ENCODE measurements at regions not wholly inside any gene's neighbourhood (a gene's known extent, or its start where the extent isn't known, plus 50 kb on each side); places are given as distances from the start of the nearest gene placed in this dataset.

DNA sequence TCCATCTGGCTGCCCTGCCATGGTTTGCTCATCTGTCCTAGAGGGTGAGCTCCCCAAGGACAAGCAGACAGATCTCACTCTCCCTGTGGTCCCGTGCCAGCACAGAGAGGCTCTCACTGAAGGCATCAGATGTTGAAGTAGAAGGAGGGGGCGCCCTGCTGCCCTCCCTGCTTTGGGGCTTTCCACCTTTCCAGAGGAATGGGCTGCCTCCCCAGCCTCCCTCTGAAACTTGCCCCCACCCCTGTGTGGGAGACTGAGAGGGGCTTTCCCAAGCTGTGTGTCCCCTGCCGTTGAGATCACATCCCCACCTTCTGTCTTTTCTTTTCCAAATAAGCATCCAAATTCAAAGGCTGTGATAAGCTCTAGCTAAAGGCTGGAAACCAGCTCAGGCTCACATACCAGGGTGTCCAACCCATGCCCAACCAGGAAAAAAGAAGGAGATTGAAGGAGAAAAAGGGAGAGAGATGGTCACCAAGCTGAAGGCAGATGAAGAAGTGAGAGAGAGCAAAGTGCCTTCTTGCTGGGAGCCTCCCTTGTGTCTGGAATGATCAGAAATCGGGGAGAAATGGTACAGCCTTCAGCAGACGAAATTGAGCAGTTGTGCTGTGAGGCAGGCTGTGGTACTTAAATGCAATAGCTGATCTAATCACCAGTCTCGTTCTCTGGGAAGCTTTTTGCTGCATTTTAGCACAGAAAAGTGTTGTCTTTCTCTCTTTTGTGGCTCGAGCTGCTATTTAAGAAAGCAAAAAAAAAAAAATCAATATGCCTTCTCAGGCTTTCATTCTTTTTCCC, 145.9 kb upstream of the LHX1 start:
- no peaks in the 10 kb centered on the region for H3K79me2 ChIP-seq (ENCODE audit: control insufficient read depth, insufficient read depth, low read length, unreplicated experiment)
- H3K36me3 ChIP-seq (ENCODE audit: insufficient read depth, low read length), result no peaks in the 10 kb centered on the region
- H2AFZ ChIP-seq (ENCODE audit: low read length, unreplicated experiment), result no peak overlapping the region
- no peak overlapping the region for H3K27ac ChIP-seq (ENCODE audit: low read depth, low read length)
- H3K27me3 ChIP-seq (ENCODE audit: insufficient read depth, low read length), result peaks cover 80% of the 10 kb centered on the region
- no peak overlapping the region for H3K4me3 ChIP-seq (ENCODE audit: low read depth, low read length)
- no peaks in the 10 kb centered on the region for H3K4me1 ChIP-seq (ENCODE audit: control insufficient read depth, insufficient read depth, low read length, unreplicated experiment)

- Histone ChIP-seq H3K27ac (ENCODE audit: low read depth, low read length) (no peak overlapping the region), H2AFZ (ENCODE audit: low read length, unreplicated experiment) (no peak overlapping the region), H3K4me3 (ENCODE audit: low read depth, low read length) (no peak overlapping the region), H3K36me3 (ENCODE audit: insufficient read depth, low read length) (no peaks in the 10 kb centered on the region), H3K79me2 (ENCODE audit: control insufficient read depth, insufficient read depth, low read length, unreplicated experiment) (no peaks in the 10 kb centered on the region), H3K4me1 (ENCODE audit: control insufficient read depth, insufficient read depth, low read length, unreplicated experiment) (no peaks in the 10 kb centered on the region), H3K27me3 (ENCODE audit: insufficient read depth, low read length) (peaks cover 79% of the 10 kb centered on the region)
These were observed 145.3 kb upstream of the LHX1 start for GRCh38 chr17:36791942-36792475.

DNA sequence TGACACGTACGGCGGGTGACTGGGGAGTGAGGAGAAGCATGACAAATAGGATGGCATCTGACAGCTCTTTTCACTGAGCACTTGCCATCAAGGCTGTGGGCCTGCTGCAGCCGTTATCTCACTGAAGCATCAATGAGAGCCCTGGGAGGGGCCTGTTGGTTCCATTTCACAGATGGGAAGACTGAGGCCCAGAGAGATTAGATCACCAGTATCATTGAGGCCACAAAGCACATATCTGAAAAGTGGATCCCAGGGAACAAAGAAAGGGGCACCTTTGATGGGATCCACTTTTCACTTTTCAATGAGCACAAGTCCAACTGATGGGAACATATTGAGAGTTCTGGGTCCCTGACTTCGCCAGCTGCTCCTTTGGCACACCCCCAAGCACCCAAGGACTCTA, 144.4 kb upstream of the LHX1 start:
- H3K27me3 ChIP-seq (ENCODE audit: insufficient read depth, low read length), result peaks cover 77% of the 10 kb centered on the region
- no peak overlapping the region for H3K27ac ChIP-seq (ENCODE audit: low read depth, low read length)
- no peak overlapping the region for H2AFZ ChIP-seq (ENCODE audit: low read length, unreplicated experiment)

DNA sequence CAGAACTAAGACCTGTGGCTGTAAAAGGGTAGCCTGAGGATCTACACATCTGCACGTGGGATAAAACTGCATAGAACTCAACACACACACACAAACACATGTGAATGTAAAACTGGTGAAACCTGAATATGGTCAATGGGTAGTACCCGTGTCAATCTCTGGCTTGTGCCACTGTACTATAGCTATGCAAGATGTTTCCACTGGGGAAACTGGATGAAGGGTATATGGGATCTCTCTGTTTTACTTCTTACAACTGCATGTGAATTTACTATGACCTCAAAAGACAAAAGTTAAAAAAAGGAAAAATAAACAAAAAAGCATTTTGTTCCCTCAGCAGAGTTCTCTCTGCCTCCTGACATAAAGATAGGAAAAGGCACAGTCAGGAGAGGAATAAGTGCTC, 143.3 kb upstream of the LHX1 start:
- Histone ChIP-seq H3K27ac (ENCODE audit: low read depth, low read length) (no peak overlapping the region), H2AFZ (ENCODE audit: low read length, unreplicated experiment) (no peak overlapping the region), H3K4me3 (ENCODE audit: low read depth, low read length) (no peak overlapping the region), H3K36me3 (ENCODE audit: insufficient read depth, low read length) (no peaks in the 10 kb centered on the region), H3K27me3 (ENCODE audit: insufficient read depth, low read length) (peaks cover 76% of the 10 kb centered on the region), H3K79me2 (ENCODE audit: control insufficient read depth, insufficient read depth, low read length, unreplicated experiment) (no peaks in the 10 kb centered on the region), H3K4me1 (ENCODE audit: control insufficient read depth, insufficient read depth, low read length, unreplicated experiment) (no peaks in the 10 kb centered on the region)

More for the DNA sequence above, 144.4 kb upstream of the LHX1 start:
- Histone ChIP-seq H3K4me1 (ENCODE audit: control insufficient read depth, insufficient read depth, low read length, unreplicated experiment) (no peaks in the 10 kb centered on the region), H3K4me3 (ENCODE audit: low read depth, low read length) (no peak overlapping the region), H3K36me3 (ENCODE audit: insufficient read depth, low read length) (no peaks in the 10 kb centered on the region), H3K79me2 (ENCODE audit: control insufficient read depth, insufficient read depth, low read length, unreplicated experiment) (no peaks in the 10 kb centered on the region)

GRCh38 chr17:36807496-36808179, 129.6 kb upstream of the LHX1 start:
- H2AFZ ChIP-seq (ENCODE audit: low read length, unreplicated experiment), result no peak overlapping the region

DNA sequence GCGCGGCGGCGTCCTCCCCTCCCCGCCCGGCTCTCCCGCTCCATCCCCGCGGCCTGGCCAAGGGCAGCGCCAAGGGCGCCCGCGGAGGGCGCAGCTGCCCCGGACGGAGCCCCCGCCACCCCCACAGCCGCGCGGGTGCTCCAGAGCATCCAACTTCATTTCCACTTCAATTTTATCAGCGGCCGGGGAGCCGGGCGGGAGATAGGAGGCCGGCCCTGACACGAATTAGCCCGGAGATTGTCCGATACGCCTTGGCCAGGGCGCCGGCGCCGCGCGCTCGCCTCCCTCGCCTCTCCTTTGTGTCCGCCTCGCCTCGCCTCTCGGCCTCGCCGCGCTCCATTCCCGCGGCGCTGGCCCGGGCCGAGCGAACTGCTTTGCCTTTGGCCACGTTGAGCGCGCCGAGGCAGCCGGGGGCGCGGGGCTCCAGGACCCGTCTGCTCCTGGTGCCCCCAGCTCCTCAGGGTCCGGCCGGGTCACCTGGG, 129.1 kb upstream of the LHX1 start:
- H3K79me2 ChIP-seq (ENCODE audit: control insufficient read depth, insufficient read depth, low read length, unreplicated experiment), result no peaks in the 10 kb centered on the region
- peaks cover 92% of the 10 kb centered on the region for H3K27me3 ChIP-seq (ENCODE audit: insufficient read depth, low read length)
- H2AFZ ChIP-seq (ENCODE audit: low read length, unreplicated experiment), result no peak overlapping the region
- H3K4me1 ChIP-seq (ENCODE audit: control insufficient read depth, insufficient read depth, low read length, unreplicated experiment), result peaks cover 3% of the 10 kb centered on the region
- no peaks in the 10 kb centered on the region for H3K36me3 ChIP-seq (ENCODE audit: insufficient read depth, low read length)
- no peak overlapping the region for H3K27ac ChIP-seq (ENCODE audit: low read depth, low read length)
- peak overlapping the region; percentile 67 for H3K4me3 ChIP-seq (ENCODE audit: low read depth, low read length)

More at GRCh38 chr17:36807496-36808179, 129.6 kb upstream of the LHX1 start:
- Histone ChIP-seq H3K36me3 (ENCODE audit: insufficient read depth, low read length) (no peaks in the 10 kb centered on the region), H3K4me3 (ENCODE audit: low read depth, low read length) (peak overlapping the region; percentile 67; the same call in 1 of the 2 replicates), H3K4me1 (ENCODE audit: control insufficient read depth, insufficient read depth, low read length, unreplicated experiment) (peaks cover 3% of the 10 kb centered on the region), H3K27ac (ENCODE audit: low read depth, low read length) (no peak overlapping the region), H3K79me2 (ENCODE audit: control insufficient read depth, insufficient read depth, low read length, unreplicated experiment) (no peaks in the 10 kb centered on the region), H3K27me3 (ENCODE audit: insufficient read depth, low read length) (peaks cover 86% of the 10 kb centered on the region)

DNA sequence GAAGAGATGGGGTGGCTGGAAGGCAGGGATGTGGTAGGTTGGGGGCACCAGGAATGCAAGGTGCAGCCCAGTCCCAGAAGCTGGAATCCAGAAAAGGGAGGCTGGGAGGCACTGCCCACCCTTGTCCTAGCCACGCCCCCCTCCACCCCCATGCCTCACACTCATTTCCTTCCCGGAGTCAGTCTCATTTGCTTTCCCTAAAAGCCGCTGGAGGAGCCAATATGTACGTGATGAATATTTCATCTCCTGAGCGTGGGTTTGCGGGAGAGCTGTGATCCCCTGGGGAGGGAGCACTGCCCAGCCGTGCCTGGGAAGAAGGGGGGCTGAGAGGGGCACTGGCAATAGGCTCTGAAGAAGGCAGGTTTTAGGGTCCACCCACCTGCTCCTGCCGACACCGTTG, 124.5 kb upstream of the LHX1 start:
- H3K27me3 ChIP-seq (ENCODE audit: insufficient read depth, low read length), result peaks cover 89% of the 10 kb centered on the region

DNA sequence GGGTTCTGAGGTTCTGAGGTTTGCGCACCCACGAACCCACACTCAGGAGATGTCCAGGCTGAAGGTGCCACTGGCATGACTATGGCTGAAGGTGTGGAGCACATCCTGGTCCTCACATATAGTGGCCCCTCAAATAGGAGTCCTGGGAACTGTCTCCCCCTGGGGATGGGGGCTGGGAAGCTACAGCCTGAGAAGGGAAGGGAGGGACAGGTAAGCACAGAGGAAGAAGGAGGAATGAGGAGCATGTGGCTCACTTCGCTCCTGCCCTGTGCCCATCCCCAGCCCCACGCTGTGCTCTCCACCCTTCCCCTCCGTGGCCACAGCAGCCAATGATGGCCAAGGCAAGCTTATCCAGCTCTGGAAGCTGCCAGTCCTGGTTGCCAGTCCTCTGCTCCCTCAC, 123.9 kb upstream of the LHX1 start:
- Histone ChIP-seq H3K4me1 (ENCODE audit: control insufficient read depth, insufficient read depth, low read length, unreplicated experiment) (peaks cover 3% of the 10 kb centered on the region), H3K27ac (ENCODE audit: low read depth, low read length) (no peak overlapping the region), H3K27me3 (ENCODE audit: insufficient read depth, low read length) (peaks cover 89% of the 10 kb centered on the region), H3K36me3 (ENCODE audit: insufficient read depth, low read length) (no peaks in the 10 kb centered on the region), H2AFZ (ENCODE audit: low read length, unreplicated experiment) (no peak overlapping the region), H3K4me3 (ENCODE audit: low read depth, low read length) (no peak overlapping the region), H3K79me2 (ENCODE audit: control insufficient read depth, insufficient read depth, low read length, unreplicated experiment) (no peaks in the 10 kb centered on the region)

More for the DNA sequence above, 124.5 kb upstream of the LHX1 start:
- no peaks in the 10 kb centered on the region for H3K79me2 ChIP-seq (ENCODE audit: control insufficient read depth, insufficient read depth, low read length, unreplicated experiment)
- no peak overlapping the region for H3K4me3 ChIP-seq (ENCODE audit: low read depth, low read length)
- H3K4me1 ChIP-seq (ENCODE audit: control insufficient read depth, insufficient read depth, low read length, unreplicated experiment), result peaks cover 3% of the 10 kb centered on the region
- H2AFZ ChIP-seq (ENCODE audit: low read length, unreplicated experiment), result no peak overlapping the region
- H3K27ac ChIP-seq (ENCODE audit: low read depth, low read length), result no peak overlapping the region
- H3K36me3 ChIP-seq (ENCODE audit: insufficient read depth, low read length), result no peaks in the 10 kb centered on the region

DNA sequence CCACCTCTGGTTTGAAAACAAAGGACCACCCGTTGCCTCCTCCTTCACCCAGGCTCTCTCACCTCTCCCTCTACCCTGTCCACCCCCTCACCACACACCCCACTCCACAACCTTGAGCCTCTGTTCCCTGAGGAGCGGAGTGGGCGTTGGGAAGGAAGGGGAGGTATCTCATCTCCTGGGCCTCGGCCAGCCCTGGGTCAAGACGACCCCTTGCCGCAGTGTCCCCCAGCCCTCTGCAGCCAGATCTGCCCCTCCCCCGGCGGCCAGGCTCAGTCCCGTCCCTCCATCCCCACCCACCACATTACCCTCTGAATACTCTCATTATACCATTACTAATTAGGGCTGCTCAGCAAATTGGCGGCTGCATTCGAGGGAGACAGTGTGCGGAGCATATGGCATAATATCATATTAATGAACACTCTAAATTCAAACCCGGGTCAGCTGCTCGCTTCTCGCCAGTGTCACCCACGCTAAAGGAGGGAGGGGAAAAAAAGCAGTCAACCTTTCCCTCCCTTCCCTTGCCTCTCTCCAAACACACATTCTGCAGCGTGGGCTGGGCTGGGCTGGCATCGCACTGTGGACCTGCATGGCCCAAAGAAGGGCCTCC, 123.2 kb upstream of the LHX1 start:
- H3K27me3 ChIP-seq (ENCODE audit: insufficient read depth, low read length), result peaks cover 89% of the 10 kb centered on the region
- H3K36me3 ChIP-seq (ENCODE audit: insufficient read depth, low read length), result no peaks in the 10 kb centered on the region
- no peak overlapping the region for H3K27ac ChIP-seq (ENCODE audit: low read depth, low read length)
- no peak overlapping the region for H3K4me3 ChIP-seq (ENCODE audit: low read depth, low read length)
- H3K4me1 ChIP-seq (ENCODE audit: control insufficient read depth, insufficient read depth, low read length, unreplicated experiment), result no peaks in the 10 kb centered on the region
- H3K79me2 ChIP-seq (ENCODE audit: control insufficient read depth, insufficient read depth, low read length, unreplicated experiment), result no peaks in the 10 kb centered on the region
- no peak overlapping the region for H2AFZ ChIP-seq (ENCODE audit: low read length, unreplicated experiment)

DNA sequence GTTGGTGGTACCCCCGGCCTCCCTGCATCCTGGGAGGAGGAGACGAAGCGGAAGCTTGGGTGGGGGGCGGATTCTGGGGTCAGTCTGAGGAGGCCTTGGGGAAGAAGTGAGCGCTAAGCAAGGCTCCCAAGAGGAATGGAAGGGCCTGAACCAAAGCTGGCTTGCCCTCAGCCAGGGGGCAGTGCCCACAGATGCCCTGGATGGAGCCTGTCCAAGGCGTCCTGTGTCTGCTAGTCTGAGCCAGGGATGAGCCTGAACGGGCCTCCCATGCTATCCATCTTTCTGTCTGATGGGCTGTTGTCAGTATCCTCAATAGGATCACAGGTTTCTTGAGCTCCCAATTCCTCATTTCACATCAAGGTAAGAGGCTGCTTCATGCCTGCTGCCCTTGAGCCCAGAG, 122.3 kb upstream of the LHX1 start:
- Histone ChIP-seq H3K27me3 (ENCODE audit: insufficient read depth, low read length) (peaks cover 89% of the 10 kb centered on the region), H3K4me3 (ENCODE audit: low read depth, low read length) (no peak overlapping the region), H3K4me1 (ENCODE audit: control insufficient read depth, insufficient read depth, low read length, unreplicated experiment) (no peaks in the 10 kb centered on the region), H3K27ac (ENCODE audit: low read depth, low read length) (no peak overlapping the region), H3K79me2 (ENCODE audit: control insufficient read depth, insufficient read depth, low read length, unreplicated experiment) (no peaks in the 10 kb centered on the region), H3K36me3 (ENCODE audit: insufficient read depth, low read length) (no peaks in the 10 kb centered on the region), H2AFZ (ENCODE audit: low read length, unreplicated experiment) (no peak overlapping the region)
